H9 (cell line): ENCODE measurements at regions not wholly inside any gene's neighbourhood (a gene's known extent, or its start where the extent isn't known, plus 50 kb on each side); places are given as distances from the start of the nearest gene placed in this dataset.

ENCODE experiments used
- DNase-seq: peaks from one replicate; pipeline ENCODE4 v3.0.0-alpha.2; 2017
- H2AFZ ChIP-seq: one replicate; pipeline ENCODE4 v1.6.1; 2013; ENCODE audit warnings: mild to moderate bottlenecking, low read length, control low read depth, moderate library complexity
- H2AK5ac ChIP-seq: 2 replicates; pipeline ENCODE4 v1.6.1; 2013; ENCODE audit warnings: low read length, control low read depth, mixed read lengths; ENCODE audit not compliant: insufficient read length
- H2BK120ac ChIP-seq: one replicate; pipeline ENCODE4 v1.6.1; 2013; ENCODE audit warnings: low read depth, mild to moderate bottlenecking, low read length, control low read depth, inconsistent platforms; ENCODE audit not compliant: poor library complexity, severe bottlenecking
- H2BK12ac ChIP-seq: 2 replicates; pipeline ENCODE4 v1.6.1; 2013; ENCODE audit warnings: low read length, control low read depth, mixed read lengths, low read depth; ENCODE audit not compliant: insufficient read length
- H2BK15ac ChIP-seq: 2 replicates; pipeline ENCODE4 v1.6.1; 2013; ENCODE audit warnings: low read depth, low read length, control low read depth
- H2BK20ac ChIP-seq: one replicate; pipeline ENCODE4 v1.6.1; 2013; ENCODE audit warnings: low read depth, mild to moderate bottlenecking, low read length, control low read depth, inconsistent platforms; ENCODE audit not compliant: poor library complexity, severe bottlenecking
- H2BK5ac ChIP-seq: 2 replicates; pipeline ENCODE4 v1.6.1; 2013; ENCODE audit warnings: low read length, control low read depth, mixed read lengths; ENCODE audit not compliant: insufficient read length
- H3K14ac ChIP-seq: 2 replicates; pipeline ENCODE4 v1.6.1; 2013; ENCODE audit warnings: low read length, control low read depth; ENCODE audit not compliant: insufficient read depth
- H3K18ac ChIP-seq: 2 replicates; pipeline ENCODE4 v1.6.1; 2013; ENCODE audit warnings: low read depth, mild to moderate bottlenecking, mixed read lengths, low read length, control low read depth; ENCODE audit not compliant: insufficient read length
- H3K23ac ChIP-seq: 2 replicates; pipeline ENCODE4 v1.6.1; 2013; ENCODE audit warnings: low read length, control low read depth, mixed read lengths, low read depth; ENCODE audit not compliant: insufficient read length
- H3K23me2 ChIP-seq: 2 replicates; pipeline ENCODE4 v1.6.1; 2013; ENCODE audit warnings: low read depth, mild to moderate bottlenecking, mixed read lengths, low read length, control low read depth; ENCODE audit not compliant: insufficient read length, poor library complexity, severe bottlenecking
- H3K27ac ChIP-seq: 2 replicates; pipeline ENCODE4 v1.5.1; 2013; ENCODE audit warnings: low read length, control low read depth, mixed read lengths, low read depth; ENCODE audit not compliant: insufficient read length
- H3K27me3 ChIP-seq: 2 replicates; pipeline ENCODE4 v1.6.1; 2013; ENCODE audit warnings: low read length, control low read depth, inconsistent platforms; ENCODE audit not compliant: insufficient read depth
- H3K4ac ChIP-seq: 2 replicates; pipeline ENCODE4 v1.6.1; 2013; ENCODE audit warnings: low read depth, mild to moderate bottlenecking, control low read depth, inconsistent platforms, low read length, moderate library complexity
- H3K4me1 ChIP-seq: 2 replicates; pipeline ENCODE4 v1.6.1; 2013; ENCODE audit warnings: low read length, control low read depth, inconsistent platforms; ENCODE audit not compliant: insufficient read depth
- H3K4me2 ChIP-seq: 2 replicates; pipeline ENCODE4 v1.6.1; 2013; ENCODE audit warnings: low read length, control low read depth, mixed read lengths; ENCODE audit not compliant: insufficient read length, insufficient read depth
- H3K56ac ChIP-seq: 2 replicates; pipeline ENCODE4 v1.6.1; 2013; ENCODE audit warnings: low read depth, mild to moderate bottlenecking, mixed read lengths, low read length, control low read depth; ENCODE audit not compliant: insufficient read length
- H3K79me1 ChIP-seq: 2 replicates; pipeline ENCODE4 v1.6.1; 2013; ENCODE audit warnings: low read depth, mild to moderate bottlenecking, moderate library complexity, low read length, control low read depth, inconsistent platforms; ENCODE audit not compliant: insufficient read depth, poor library complexity, severe bottlenecking
- H3K79me2 ChIP-seq: 2 replicates; pipeline ENCODE4 v1.6.1; 2013; ENCODE audit warnings: low read length, control low read depth, inconsistent platforms; ENCODE audit not compliant: insufficient read depth
- H3K9ac ChIP-seq: 2 replicates; pipeline ENCODE4 v1.6.1; 2013; ENCODE audit warnings: low read length, control low read depth, mixed read lengths; ENCODE audit not compliant: insufficient read length; ENCODE audit errors: extremely low read depth
- H3K9me3 ChIP-seq: one replicate; pipeline ENCODE4 v1.6.1; 2013; ENCODE audit warnings: low read depth, low read length, inconsistent platforms; ENCODE audit not compliant: control insufficient read depth
- H3T11ph ChIP-seq: one replicate; pipeline ENCODE4 v1.6.1; 2013; ENCODE audit warnings: mild to moderate bottlenecking, low read length, control low read depth, inconsistent platforms
- H4K20me1 ChIP-seq: one replicate; pipeline ENCODE4 v1.6.1; 2013; ENCODE audit not compliant: control insufficient read depth, insufficient read length, insufficient read depth
- H4K5ac ChIP-seq: 2 replicates; pipeline ENCODE4 v1.6.1; 2013; ENCODE audit warnings: low read depth, mild to moderate bottlenecking, mixed read lengths, low read length, control low read depth; ENCODE audit not compliant: insufficient read length
- H4K8ac ChIP-seq: replicated peaks from 2 replicates; pipeline ENCODE4 v1.6.1; 2013; ENCODE audit warnings: low read length, control low read depth, mixed read lengths, low read depth; ENCODE audit not compliant: insufficient read length
- H4K91ac ChIP-seq: 2 replicates; pipeline ENCODE4 v1.6.1; 2013; ENCODE audit warnings: low read depth, mild to moderate bottlenecking, moderate library complexity, mixed read lengths, low read length, control low read depth; ENCODE audit not compliant: insufficient read length
- H3K27ac Mint-ChIP-seq, 3 experiments: 2 replicates in 2 of 3; 3 replicates in 1 of 3; pipeline ENCODE4 v1.8.0; 2020 to 2021; ENCODE audit warnings: mixed read lengths in 3 of 3, mild to moderate bottlenecking in 1 of 3, moderate library complexity in 1 of 3
- H3K27me3 Mint-ChIP-seq: 2 replicates; pipeline ENCODE4 v1.8.0; 2021; ENCODE audit warnings: low read depth, mild to moderate bottlenecking, moderate library complexity, mixed read lengths
- H3K36me3 Mint-ChIP-seq, 3 experiments: 2 replicates in 2 of 3; 3 replicates in 1 of 3; pipeline ENCODE4 v1.8.0; 2020 to 2021; ENCODE audit warnings: low read depth in 3 of 3, mixed read lengths in 3 of 3; ENCODE audit not compliant: insufficient read depth in 1 of 3
- H3K4me1 Mint-ChIP-seq, 2 experiments: 2 replicates each; pipeline ENCODE4 v1.8.0; 2020; ENCODE audit warnings: mixed read lengths in 2 of 2
- H3K4me3 Mint-ChIP-seq, 2 experiments: 2 replicates in 1 of 2; 3 replicates in 1 of 2; pipeline ENCODE4 v1.8.0; 2020 to 2021; ENCODE audit warnings: mild to moderate bottlenecking in 2 of 2, mixed read lengths in 2 of 2, moderate library complexity in 1 of 2
- H3K9me3 Mint-ChIP-seq, 2 experiments: 2 replicates in 1 of 2; 3 replicates in 1 of 2; pipeline ENCODE4 v1.8.0; 2020; ENCODE audit warnings: mild to moderate bottlenecking in 2 of 2, mixed read lengths in 2 of 2, moderate library complexity in 1 of 2
- CTCF ChIP-seq: fragments of 200-600 bp; sonication (generic); conservative IDR thresholded peaks from 3 replicates; pipeline ENCODE4 v1.8.0; 2021; ENCODE audit warnings: antibody characterized with exemption, mild to moderate bottlenecking
- WGBS: extraction: QIAGEN DNeasy Blood & Tissue Kit; methylation state at CpG from one replicate; pipeline ENCODE4 v1.1.7; 2013; ENCODE audit warnings: missing lambda C conversion rate, low lambda C conversion rate, mixed read lengths; ENCODE audit not compliant: insufficient read length; ENCODE audit errors: extremely low coverage; 5-methylcytosine and 5-hydroxymethylcytosine counted together

GRCh38 chr12:91853350-91854127 lies 292.1 kb downstream of the BTG1 start:
- Histone ChIP-seq H3K23me2 (no peaks in the 10 kb centered on the region), H2BK20ac (no peak overlapping the region), H3K4me2 (no peak overlapping the region), H3K18ac (no peak overlapping the region), H4K20me1 (no peaks in the 10 kb centered on the region), H4K5ac (no peak overlapping the region), H3K79me2 (no peaks in the 10 kb centered on the region), H3K4me1 (no peaks in the 10 kb centered on the region), H3K4ac (no peak overlapping the region), H2BK15ac (no peak overlapping the region), H2AFZ (no peak overlapping the region), H3K79me1 (no peaks in the 10 kb centered on the region), H2BK12ac (no peak overlapping the region), H2AK5ac (no peak overlapping the region), H3K9me3 (no peaks in the 10 kb centered on the region), H2BK120ac (no peak overlapping the region), H3K9ac (no peak overlapping the region), H3K23ac (no peak overlapping the region), H3K27ac (no peak overlapping the region), H3K14ac (no peak overlapping the region), H3T11ph (no peak overlapping the region), H2BK5ac (no peak overlapping the region), H3K56ac (no peak overlapping the region), H4K91ac (no peak overlapping the region), H4K8ac (no peak overlapping the region), H3K27me3 (no peaks in the 10 kb centered on the region)
- Mint-ChIP-seq H3K4me1 (peaks cover 0 to 3% of the 10 kb centered on the region in 2 experiments; a peak in 1 of 4 replicates), H3K9me3 (no peaks in the 10 kb centered on the region), H3K27me3 (no peaks in the 10 kb centered on the region), H3K27ac (peak overlapping the region in 1 of 3 experiments; percentile 17; a peak in 2 of 7 replicates), H3K4me3 (no peak overlapping the region), H3K36me3 (no peaks in the 10 kb centered on the region)
- DNase-seq, result no peak
- no peak for TF ChIP-seq CTCF
- WGBS, result 100% methylated on average over 1 of the region's 5 CpGs
